Stimulated activated CD8-positive, alpha-beta memory T cell treated with anti-CD3 and anti-CD28 coated beads, Interleukin-15, amount 100 ng/mL, for 1 hour (primary cell): ENCODE measurements at regions not wholly inside any gene's neighbourhood (a gene's known extent, or its start where the extent isn't known, plus 50 kb on each side); places are given as distances from the start of the nearest gene placed in this dataset.

ENCODE experiments used
- DNase-seq: peaks from one replicate; pipeline ENCODE4 v3.0.0-alpha.2; 2020; ENCODE audit warnings: low read depth

- DNase-seq = no peak
Observed at GRCh38 chr20:56835829-56836550, 206.9 kb downstream of the TFAP2C start.

GRCh38 chr20:56839222-56839621 lies 210.1 kb downstream of the TFAP2C start:
- DNase-seq = no peak

- DNase-seq = no peak
Observed at GRCh38 chr20:56839786-56840185, 210.7 kb downstream of the TFAP2C start.

GRCh38 chr20:56840716-56841261 lies 211.7 kb downstream of the TFAP2C start:
- no peak for DNase-seq

- DNase-seq = no peak
Observed at GRCh38 chr20:56841346-56841908, 212.3 kb downstream of the TFAP2C start.

- no peak for DNase-seq
Observed at GRCh38 chr20:56842056-56842455, 212.9 kb downstream of the TFAP2C start.

- DNase-seq = no peak
Observed at GRCh38 chr20:56843386-56843785, 214.3 kb downstream of the TFAP2C start.

- DNase-seq = no peak
Observed at GRCh38 chr20:56843817-56844216, 214.7 kb downstream of the TFAP2C start.

GRCh38 chr20:56845546-56846086 lies 216.5 kb downstream of the TFAP2C start:
- DNase-seq = no peak

GRCh38 chr20:56848561-56848960 lies 219.5 kb downstream of the TFAP2C start:
- no peak for DNase-seq

GRCh38 chr20:56851552-56851951 lies 222.4 kb downstream of the TFAP2C start:
- no peak for DNase-seq

GRCh38 chr20:56855708-56856107 lies 226.6 kb downstream of the TFAP2C start:
- no peak for DNase-seq

GRCh38 chr20:56857950-56858349 lies 228.8 kb downstream of the TFAP2C start:
- no peak for DNase-seq

GRCh38 chr20:56859039-56859800 lies 230.1 kb downstream of the TFAP2C start:
- no peak for DNase-seq

GRCh38 chr20:56859801-56860261 lies 230.7 kb downstream of the TFAP2C start:
- no peak for DNase-seq

GRCh38 chr20:56860413-56860812 lies 231.3 kb downstream of the TFAP2C start:
- no peak for DNase-seq

GRCh38 chr20:56861590-56861989 lies 232.5 kb downstream of the TFAP2C start:
- DNase-seq = no peak

GRCh38 chr20:56865055-56865454 lies 235.9 kb downstream of the TFAP2C start:
- no peak for DNase-seq

- DNase-seq = no peak
Observed at GRCh38 chr20:56867128-56867527, 238.0 kb downstream of the TFAP2C start.

GRCh38 chr20:56868746-56869145 lies 239.6 kb downstream of the TFAP2C start:
- no peak for DNase-seq

GRCh38 chr20:56870271-56870670 lies 241.2 kb downstream of the TFAP2C start:
- DNase-seq = no peak

- DNase-seq = no peak
Observed at GRCh38 chr20:56871691-56872090, 242.6 kb downstream of the TFAP2C start.
